Endothelial cell of umbilical vein (primary cell): ENCODE measurements at regions not wholly inside any gene's neighbourhood (a gene's known extent, or its start where the extent isn't known, plus 50 kb on each side); places are given as distances from the start of the nearest gene placed in this dataset.
A peak's percentile ranks its signal among the peaks of the same experiment; 100 is the strongest.

Experiments used
- BruUV-seq: library from RNA; stranded (reverse); fragments of 400-500 nt; replicated peaks from 2 replicates; lab custom pipeline; 2021; lab: Mats Ljungman, UMichigan
- CTCF ChIA-PET: fragments of 300-600, 350-600 bp; sonication (Branson Sonifier 250); formaldehyde crosslinking; loops from one replicate; lab custom pipeline; 2021; ENCODE audit warnings: antibody characterized with exemption, inconsistent platforms; lab: Charles Lee
- POLR2A ChIA-PET: fragments of 300-600, 350-600 bp; sonication (Branson Sonifier 250); formaldehyde crosslinking; loops from one replicate; lab custom pipeline; 2021; ENCODE audit warnings: antibody characterized with exemption, inconsistent platforms; lab: Charles Lee
- DNase-seq: peaks from one replicate; pipeline ENCODE4 v3.0.0-alpha.2; 2011; ENCODE audit warnings: low read depth, low spot score
- FAIRE-seq: peaks from 2 replicates; lab custom pipeline; 2011; peaks lifted over from hg19 to GRCh38; lab: Jason Lieb, UNC
- H2AFZ ChIP-seq: 2 replicates; pipeline ENCODE4 v1.6.0; 2012; ENCODE audit warnings: low read depth, low read length, control low read depth, inconsistent platforms
- H3K27ac ChIP-seq: 2 replicates; pipeline ENCODE4 v1.5.1; 2011; ENCODE audit warnings: low read depth, mild to moderate bottlenecking, control low read depth, low read length, moderate library complexity; ENCODE audit not compliant: insufficient read depth
- H3K27me3 ChIP-seq, 2 experiments: 2 replicates each; pipeline versions ENCODE4 v1.6.0 to v1.6.1; 2011; ENCODE audit warnings: low read length in 2 of 2, mixed read lengths in 1 of 2; ENCODE audit not compliant: control insufficient read depth in 2 of 2, insufficient read depth in 2 of 2
- H3K36me3 ChIP-seq, 2 experiments: 2 replicates in 1 of 2; 3 replicates in 1 of 2; pipeline ENCODE4 v1.5.1; 2011; ENCODE audit warnings: low read length in 2 of 2, mild to moderate bottlenecking in 1 of 2, moderate library complexity in 1 of 2; ENCODE audit not compliant: control insufficient read depth in 2 of 2, insufficient read depth in 2 of 2; ENCODE audit errors: extremely low read depth in 1 of 2
- H3K4me1 ChIP-seq: 3 replicates; pipeline ENCODE4 v1.5.1; 2011; ENCODE audit warnings: mild to moderate bottlenecking, low read length; ENCODE audit not compliant: control insufficient read depth, insufficient read depth; ENCODE audit errors: extremely low read depth
- H3K4me2 ChIP-seq: 2 replicates; pipeline ENCODE4 v1.6.1; 2011; ENCODE audit warnings: low read length, control low read depth, mixed read lengths; ENCODE audit not compliant: insufficient read depth
- H3K4me3 ChIP-seq, 3 experiments: fragments of 200-600 bp in 1 of 3; sonication (generic), shearing (Covaris generic) in 1 of 3; replicated peaks in 1 of 3; 2 replicates each; pipeline ENCODE4 v1.5.1; 2011 to 2016; ENCODE audit warnings: control low read depth in 3 of 3, low read length in 3 of 3, mild to moderate bottlenecking in 2 of 3, inconsistent platforms in 1 of 3, low read depth in 1 of 3, moderate library complexity in 1 of 3; ENCODE audit not compliant: insufficient read depth in 1 of 3
- H3K79me2 ChIP-seq: 2 replicates; pipeline ENCODE4 v1.6.0; 2012; ENCODE audit warnings: low read length, inconsistent platforms; ENCODE audit not compliant: control insufficient read depth, insufficient read depth
- H3K9ac ChIP-seq: replicated peaks from 2 replicates; pipeline ENCODE3; 2011; ENCODE audit warnings: low read length, control low read depth; ENCODE audit not compliant: insufficient read depth; ENCODE audit errors: extremely low read depth
- H3K9me1 ChIP-seq: replicated peaks from 3 replicates; pipeline ENCODE4 v1.6.0; 2011; ENCODE audit warnings: mild to moderate bottlenecking, low read length; ENCODE audit not compliant: control insufficient read depth, insufficient read depth; ENCODE audit errors: extremely low read depth
- H3K9me3 ChIP-seq: replicated peaks from 2 replicates; pipeline ENCODE4 v1.5.1; 2012; ENCODE audit warnings: low read length, inconsistent platforms; ENCODE audit not compliant: control insufficient read depth, insufficient read depth
- H4K20me1 ChIP-seq: replicated peaks from 2 replicates; pipeline ENCODE3; 2011; ENCODE audit warnings: mild to moderate bottlenecking, low read length; ENCODE audit not compliant: control insufficient read depth, insufficient read depth; ENCODE audit errors: extremely low read depth
- EZH2 ChIP-seq: IDR thresholded peaks from 2 replicates; pipeline ENCODE4 v1.6.1; 2012; ENCODE audit warnings: borderline replicate concordance, low read depth, mild to moderate bottlenecking, moderate library complexity, low read length, inconsistent platforms; ENCODE audit not compliant: severe bottlenecking
- FOS ChIP-seq: IDR thresholded peaks from 2 replicates; pipeline ENCODE4 v1.6.1; 2011; ENCODE audit warnings: mild to moderate bottlenecking, low read length, moderate library complexity, borderline replicate concordance; ENCODE audit not compliant: insufficient read depth
- GATA2 ChIP-seq: IDR thresholded peaks from 2 replicates; pipeline ENCODE4 v1.7.0; 2011; ENCODE audit warnings: low read depth, mild to moderate bottlenecking, moderate library complexity, mixed read lengths, low read length; ENCODE audit not compliant: insufficient read length, insufficient read depth
- JUN ChIP-seq: IDR thresholded peaks from 2 replicates; pipeline ENCODE4 v1.6.1; 2011; ENCODE audit warnings: borderline replicate concordance, low read depth; ENCODE audit not compliant: insufficient read length, insufficient read depth
- MYC ChIP-seq: IDR thresholded peaks from one replicate; pipeline ENCODE4 v1.6.1; 2011; ENCODE audit warnings: mild to moderate bottlenecking, low read depth, low read length
- POLR2A ChIP-seq: IDR thresholded peaks from 2 replicates; pipeline ENCODE4 v1.6.1; 2012; ENCODE audit warnings: low read depth, mild to moderate bottlenecking, control low read depth, low read length
- POLR2AphosphoS5 ChIP-seq: IDR thresholded peaks from 2 replicates; pipeline ENCODE4 v1.6.1; 2012; ENCODE audit warnings: low read depth, mild to moderate bottlenecking, control low read depth, low read length, moderate library complexity; ENCODE audit not compliant: insufficient read depth
- dilution Hi-C: fragments of 300-500 bp; cut with MboI; formaldehyde crosslinking; loops from one replicate; pipeline ENCODE4 v1.15.0; 2019; ENCODE audit warnings: low sequenced_read_pairs; ENCODE audit not compliant: extremely low pct_ligation_motif_present
- intact Hi-C: fragments of 100-400 bp; cut with micrococcal nuclease; formaldehyde crosslinking; loops from one replicate; pipeline ENCODE4 v1.10.0; 2022
- TF ChIP-seq, protein P1 (sequence below): IDR thresholded peaks from 2 replicates; pipeline ENCODE4 v1.6.1; 2011; ENCODE audit not compliant: insufficient read depth, insufficient read length
- TF ChIP-seq, protein P2 (sequence below), 2 donors: IDR thresholded peaks; 1 replicate in 1 of 2; 2 replicates in 1 of 2; pipeline ENCODE4 v1.5.1; 2011; ENCODE audit warnings: low read length in 2 of 2, mild to moderate bottlenecking in 2 of 2, moderate library complexity in 2 of 2, control low read depth in 1 of 2, inconsistent platforms in 1 of 2, low read depth in 1 of 2; ENCODE audit not compliant: insufficient read depth in 1 of 2; ENCODE audit errors: extremely low read depth in 1 of 2

GRCh38 chr10:61031341-61031740 lies 87.4 kb upstream of the RHOBTB1 start:
- DNase-seq (no peak), FAIRE-seq (no peak)
- dilution Hi-C loops (no loop called here), intact Hi-C loops (no loop called here)
- Histone ChIP-seq H3K79me2 (no peaks in the 10 kb centered on the region), H3K4me3 (no peak overlapping the region), H3K9me3 (no peaks in the 10 kb centered on the region), H3K9me1 (no peaks in the 10 kb centered on the region), H3K36me3 (no peaks in the 10 kb centered on the region), H3K9ac (no peak overlapping the region), H3K27ac (no peak overlapping the region), H4K20me1 (no peaks in the 10 kb centered on the region), H3K27me3 (peaks cover 0 to 4% of the 10 kb centered on the region in 2 experiments), H3K4me2 (no peak overlapping the region), H3K4me1 (no peaks in the 10 kb centered on the region), H2AFZ (no peak overlapping the region)
- POLR2A ChIA-PET, result no interaction called here
- CTCF ChIA-PET, result no interaction called here
- TF ChIP-seq, protein P1, sequence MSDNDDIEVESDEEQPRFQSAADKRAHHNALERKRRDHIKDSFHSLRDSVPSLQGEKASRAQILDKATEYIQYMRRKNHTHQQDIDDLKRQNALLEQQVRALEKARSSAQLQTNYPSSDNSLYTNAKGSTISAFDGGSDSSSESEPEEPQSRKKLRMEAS, result no peak
- BruUV-seq, result no TSS peak

GRCh38 chr10:61029411-61029810 lies 85.4 kb upstream of the RHOBTB1 start:
- POLR2A ChIA-PET, result no interaction called here
- H3K9me3 ChIP-seq, result no peaks in the 10 kb centered on the region
- dilution Hi-C loops, result no loop called here
- TF ChIP-seq JUN (no peak), POLR2A (no peak), GATA2 (no peak), MYC (no peak), FOS (no peak), EZH2 (no peak), POLR2AphosphoS5 (no peak)
- TF ChIP-seq, protein P2, sequence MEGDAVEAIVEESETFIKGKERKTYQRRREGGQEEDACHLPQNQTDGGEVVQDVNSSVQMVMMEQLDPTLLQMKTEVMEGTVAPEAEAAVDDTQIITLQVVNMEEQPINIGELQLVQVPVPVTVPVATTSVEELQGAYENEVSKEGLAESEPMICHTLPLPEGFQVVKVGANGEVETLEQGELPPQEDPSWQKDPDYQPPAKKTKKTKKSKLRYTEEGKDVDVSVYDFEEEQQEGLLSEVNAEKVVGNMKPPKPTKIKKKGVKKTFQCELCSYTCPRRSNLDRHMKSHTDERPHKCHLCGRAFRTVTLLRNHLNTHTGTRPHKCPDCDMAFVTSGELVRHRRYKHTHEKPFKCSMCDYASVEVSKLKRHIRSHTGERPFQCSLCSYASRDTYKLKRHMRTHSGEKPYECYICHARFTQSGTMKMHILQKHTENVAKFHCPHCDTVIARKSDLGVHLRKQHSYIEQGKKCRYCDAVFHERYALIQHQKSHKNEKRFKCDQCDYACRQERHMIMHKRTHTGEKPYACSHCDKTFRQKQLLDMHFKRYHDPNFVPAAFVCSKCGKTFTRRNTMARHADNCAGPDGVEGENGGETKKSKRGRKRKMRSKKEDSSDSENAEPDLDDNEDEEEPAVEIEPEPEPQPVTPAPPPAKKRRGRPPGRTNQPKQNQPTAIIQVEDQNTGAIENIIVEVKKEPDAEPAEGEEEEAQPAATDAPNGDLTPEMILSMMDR (IDR thresholded peaks at IDR 0.05; ENCODE audit: extremely low read depth in 1 of 2, insufficient read depth in 1 of 2, low read depth in 1 of 2, low read length in 2 of 2), result no peak
- TF ChIP-seq, protein P1, result no peak
- TSS peak; percentile 90 for BruUV-seq
- DNase-seq (no peak), FAIRE-seq (no peak)
- CTCF ChIA-PET, result no interaction called here
- H2AFZ ChIP-seq, result no peak overlapping the region
- no peak overlapping the region for H3K4me2 ChIP-seq
- H3K79me2 ChIP-seq, result no peaks in the 10 kb centered on the region
- no peaks in the 10 kb centered on the region for H3K4me1 ChIP-seq
- H4K20me1 ChIP-seq, result no peaks in the 10 kb centered on the region
- no peak overlapping the region for H3K27ac ChIP-seq
- no peak overlapping the region for H3K9ac ChIP-seq
- peaks cover 0 to 4% of the 10 kb centered on the region in 2 experiments for H3K27me3 ChIP-seq
- no peak overlapping the region for H3K4me3 ChIP-seq
- H3K36me3 ChIP-seq, result no peaks in the 10 kb centered on the region
- H3K9me1 ChIP-seq, result no peaks in the 10 kb centered on the region
- intact Hi-C loops, result loop anchor here (10.0 kb wide), 1 partner anchor 255 kb away; no protein-coding TSS in a partner anchor
